A172 (cell line): ENCODE measurements at regions not wholly inside any gene's neighbourhood (a gene's known extent, or its start where the extent isn't known, plus 50 kb on each side); places are given as distances from the start of the nearest gene placed in this dataset.
"Not testable (repeated sequence)": the region's sequence is repeated elsewhere in the genome, so short reads cannot be mapped to it uniquely, and the experiment has no call there.

ENCODE experiments used
- DNase-seq: peaks from one replicate; pipeline ENCODE4 v3.0.0-alpha.2; 2015; ENCODE audit warnings: low spot score

- no peak for DNase-seq
Measured at GRCh38 chrX:13427441-13428052, 107.7 kb upstream of the ATXN3L start.

- no peak for DNase-seq
Measured at GRCh38 chrX:13420545-13421183, 100.8 kb upstream of the ATXN3L start.

- no peak for DNase-seq
Measured at GRCh38 chrX:13419918-13420317, 100.1 kb upstream of the ATXN3L start.

- peak; percentile 52 for DNase-seq
Measured at GRCh38 chrX:13419276-13419675, 99.4 kb upstream of the ATXN3L start.

- DNase-seq = peak; percentile 88
Measured at GRCh38 chrX:13418126-13419097, 98.6 kb upstream of the ATXN3L start.

GRCh38 chrX:13415509-13415908, 95.7 kb upstream of the ATXN3L start:
- DNase-seq = no peak

GRCh38 chrX:13414006-13414647, 94.3 kb upstream of the ATXN3L start:
- no peak for DNase-seq

GRCh38 chrX:13412208-13412600, 92.4 kb upstream of the ATXN3L start:
- no peak for DNase-seq

- no peak for DNase-seq
Measured at GRCh38 chrX:13411496-13412207, 91.8 kb upstream of the ATXN3L start.

- not testable (repeated sequence) for DNase-seq
Measured at GRCh38 chrX:13408599-13408998, 88.7 kb upstream of the ATXN3L start.

GRCh38 chrX:13404777-13405176, 84.9 kb upstream of the ATXN3L start:
- DNase-seq = not testable (repeated sequence)

GRCh38 chrX:13404364-13404763, 84.5 kb upstream of the ATXN3L start:
- no peak for DNase-seq

- DNase-seq = no peak
Measured at GRCh38 chrX:13401724-13402123, 81.9 kb upstream of the ATXN3L start.

GRCh38 chrX:13398839-13399238, 79.0 kb upstream of the ATXN3L start:
- no peak for DNase-seq

- DNase-seq = peak; percentile 100
Measured at GRCh38 chrX:13397878-13398818, 78.3 kb upstream of the ATXN3L start.

GRCh38 chrX:13396924-13397323, 77.1 kb upstream of the ATXN3L start:
- peak; percentile 44 for DNase-seq

- no peak for DNase-seq
Measured at GRCh38 chrX:13389501-13389900, 69.6 kb upstream of the ATXN3L start.

- peak; percentile 68 for DNase-seq
Measured at GRCh38 chrX:13387666-13388494, 68.0 kb upstream of the ATXN3L start.

- no peak for DNase-seq
Measured at GRCh38 chrX:13386636-13387035, 66.8 kb upstream of the ATXN3L start.
